ENCODE measurements at regions not wholly inside any gene's neighbourhood (a gene's known extent, or its start where the extent isn't known, plus 50 kb on each side); places are given as distances from the start of the nearest gene placed in this dataset.

DNA sequence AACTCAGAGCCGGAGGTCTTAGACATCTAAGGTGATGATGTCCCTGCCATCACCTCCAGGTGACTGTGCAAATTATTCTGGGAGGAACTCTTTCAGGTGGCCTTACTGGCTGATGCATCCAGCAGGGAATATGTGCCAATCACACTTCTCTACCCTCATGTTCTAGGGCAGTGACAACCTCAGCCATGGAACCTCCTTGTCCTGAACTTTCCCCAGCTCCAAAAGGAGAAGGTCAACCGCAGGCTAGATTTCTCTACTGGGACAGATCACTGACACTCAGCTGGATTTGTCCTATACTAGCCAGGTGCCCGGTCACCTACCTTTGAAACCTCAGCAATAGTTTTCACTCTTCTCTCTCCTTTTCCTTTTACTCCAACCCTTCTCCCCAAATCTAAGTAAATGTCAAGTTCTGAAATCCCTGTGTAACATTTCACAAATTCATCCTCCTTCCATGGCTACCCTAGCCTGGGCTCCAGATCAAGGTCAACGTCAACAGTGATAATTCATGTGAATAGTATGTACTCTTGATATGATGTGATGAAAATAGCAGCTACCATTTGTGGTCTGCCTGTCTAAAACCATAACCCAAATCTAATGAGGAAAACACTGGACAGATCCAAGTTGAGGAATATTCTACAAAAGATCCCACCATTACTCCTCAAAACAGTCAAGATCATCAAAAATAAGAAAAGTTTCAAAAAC is 115.0 kb upstream of the EGLN3 start:
- Histone ChIP-seq H3K4me3 (ENCODE audit: low read depth in 1 of 2, low read length in 1 of 2) (no peak overlapping the region), H3K36me3 (no peaks in the 10 kb centered on the region), H3K4me1 (ENCODE audit: control insufficient read depth in 1 of 2, insufficient read depth in 1 of 2, low read depth in 1 of 2, low read length in 1 of 2) (peaks cover 2% of the 10 kb centered on the region in 2 experiments), H3K9me3 (no peaks in the 10 kb centered on the region), H3K27me3 (peaks cover 34% of the 10 kb centered on the region), H3K27ac (no peak overlapping the region)
- no peak for TF ChIP-seq CTCF (IDR thresholded peaks at IDR 0.05)

DNA sequence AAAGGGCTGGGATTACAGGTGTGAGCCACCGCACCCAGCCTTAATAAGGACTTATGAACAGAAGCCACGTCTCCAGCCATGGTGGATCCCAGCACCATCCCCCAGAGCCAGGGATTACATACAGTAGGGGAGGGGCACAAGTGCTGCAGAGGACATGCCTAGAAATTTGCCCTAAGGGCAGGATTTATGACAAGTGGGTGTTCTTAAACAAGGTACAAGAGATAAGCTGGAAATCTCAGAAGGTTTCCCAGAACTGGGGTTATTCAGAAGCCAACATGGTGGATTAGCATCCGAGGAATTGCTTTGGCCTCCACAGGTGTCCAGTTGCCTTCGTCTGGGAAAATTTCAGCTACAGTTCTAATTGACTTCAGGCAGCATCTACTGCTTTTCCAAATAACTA is 114.4 kb upstream of the EGLN3 start:
- Histone ChIP-seq H3K27me3 (peaks cover 40% of the 10 kb centered on the region), H3K4me3 (ENCODE audit: low read depth in 1 of 2, low read length in 1 of 2) (no peak overlapping the region), H3K27ac (no peak overlapping the region), H3K36me3 (no peaks in the 10 kb centered on the region), H3K9me3 (no peaks in the 10 kb centered on the region), H3K4me1 (ENCODE audit: control insufficient read depth in 1 of 2, insufficient read depth in 1 of 2, low read depth in 1 of 2, low read length in 1 of 2) (peaks cover 7 to 8% of the 10 kb centered on the region in 2 experiments)
- no peak for TF ChIP-seq CTCF (IDR thresholded peaks at IDR 0.05)

GRCh38 chr14:34064349-34064748 is 113.5 kb upstream of the EGLN3 start:
- Histone ChIP-seq H3K4me3 (ENCODE audit: low read depth in 1 of 2, low read length in 1 of 2) (no peak overlapping the region), H3K9me3 (no peaks in the 10 kb centered on the region), H3K36me3 (no peaks in the 10 kb centered on the region), H3K4me1 (ENCODE audit: control insufficient read depth in 1 of 2, insufficient read depth in 1 of 2, low read depth in 1 of 2, low read length in 1 of 2) (peaks cover 12 to 14% of the 10 kb centered on the region in 2 experiments), H3K27ac (no peak overlapping the region), H3K27me3 (peaks cover 49% of the 10 kb centered on the region)
- TF ChIP-seq CTCF (IDR thresholded peaks at IDR 0.05) = no peak

- no peak overlapping the region for H3K27ac ChIP-seq
- no peaks in the 10 kb centered on the region for H3K36me3 ChIP-seq
Measured at GRCh38 chr14:34063470-34064164, 112.7 kb upstream of the EGLN3 start.

GRCh38 chr14:34063042-34063441 is 112.2 kb upstream of the EGLN3 start:
- no peak for TF ChIP-seq CTCF (IDR thresholded peaks at IDR 0.05)

More at GRCh38 chr14:34063470-34064164, 112.7 kb upstream of the EGLN3 start:
- peaks cover 56% of the 10 kb centered on the region for H3K27me3 ChIP-seq
- TF ChIP-seq CTCF (IDR thresholded peaks at IDR 0.05) = no peak
- peaks cover 12 to 14% of the 10 kb centered on the region in 2 experiments for H3K4me1 ChIP-seq (ENCODE audit: control insufficient read depth in 1 of 2, insufficient read depth in 1 of 2, low read depth in 1 of 2, low read length in 1 of 2)
- H3K9me3 ChIP-seq = no peaks in the 10 kb centered on the region
- H3K4me3 ChIP-seq (ENCODE audit: low read depth in 1 of 2, low read length in 1 of 2) = no peak overlapping the region

More at GRCh38 chr14:34063042-34063441, 112.2 kb upstream of the EGLN3 start:
- Histone ChIP-seq H3K27ac (no peak overlapping the region), H3K36me3 (no peaks in the 10 kb centered on the region), H3K4me1 (ENCODE audit: control insufficient read depth in 1 of 2, insufficient read depth in 1 of 2, low read depth in 1 of 2, low read length in 1 of 2) (peaks cover 12 to 14% of the 10 kb centered on the region in 2 experiments), H3K4me3 (ENCODE audit: low read depth in 1 of 2, low read length in 1 of 2) (no peak overlapping the region), H3K27me3 (peaks cover 62% of the 10 kb centered on the region), H3K9me3 (no peaks in the 10 kb centered on the region)
